GM12878 (cell line): ENCODE measurements at regions not wholly inside any gene's neighbourhood (a gene's known extent, or its start where the extent isn't known, plus 50 kb on each side); places are given as distances from the start of the nearest gene placed in this dataset.

Experiments used
- CBFB ChIP-seq: IDR thresholded peaks from 2 replicates; pipeline ENCODE4 v1.6.1; 2016; ENCODE audit warnings: antibody characterized with exemption, low read depth
- IRF4 ChIP-seq: IDR thresholded peaks from 2 replicates; pipeline ENCODE4 v1.6.1; 2011; ENCODE audit warnings: low read depth, low read length
- NR2C1 ChIP-seq: fragments of 450-650 bp; IDR thresholded peaks from 2 replicates; pipeline ENCODE4 v1.6.1; 2017; ENCODE audit warnings: antibody characterized with exemption, mild to moderate bottlenecking, moderate library complexity
- RELA ChIP-seq: fragments of 450-650 bp; IDR thresholded peaks from 2 replicates; pipeline ENCODE4 v1.8.0; 2014; ENCODE audit warnings: borderline replicate concordance; ENCODE audit not compliant: partially characterized antibody
- REST ChIP-seq: IDR thresholded peaks from 2 replicates; pipeline ENCODE4 v1.6.1; 2012; ENCODE audit warnings: mild to moderate bottlenecking, low read depth, low read length
- STAT1 ChIP-seq: fragments of 450-650 bp; conservative IDR thresholded peaks from 2 replicates; pipeline ENCODE4 v1.6.1; 2014; ENCODE audit warnings: antibody characterized with exemption, mild to moderate bottlenecking
- TCF7 ChIP-seq: IDR thresholded peaks from 2 replicates; pipeline ENCODE4 v1.6.1; 2014; ENCODE audit warnings: antibody characterized with exemption, borderline replicate concordance
- TF ChIP-seq, protein P1 (sequence below): fragments of 450-650 bp; IDR thresholded peaks from 2 replicates; pipeline ENCODE4 v1.6.1; 2017; ENCODE audit warnings: borderline replicate concordance
- TF ChIP-seq, protein P2 (sequence below): fragments of 450-650 bp; IDR thresholded peaks from 2 replicates; pipeline ENCODE4 v1.6.1; 2017; ENCODE audit warnings: mild to moderate bottlenecking

- TF ChIP-seq, protein P1, sequence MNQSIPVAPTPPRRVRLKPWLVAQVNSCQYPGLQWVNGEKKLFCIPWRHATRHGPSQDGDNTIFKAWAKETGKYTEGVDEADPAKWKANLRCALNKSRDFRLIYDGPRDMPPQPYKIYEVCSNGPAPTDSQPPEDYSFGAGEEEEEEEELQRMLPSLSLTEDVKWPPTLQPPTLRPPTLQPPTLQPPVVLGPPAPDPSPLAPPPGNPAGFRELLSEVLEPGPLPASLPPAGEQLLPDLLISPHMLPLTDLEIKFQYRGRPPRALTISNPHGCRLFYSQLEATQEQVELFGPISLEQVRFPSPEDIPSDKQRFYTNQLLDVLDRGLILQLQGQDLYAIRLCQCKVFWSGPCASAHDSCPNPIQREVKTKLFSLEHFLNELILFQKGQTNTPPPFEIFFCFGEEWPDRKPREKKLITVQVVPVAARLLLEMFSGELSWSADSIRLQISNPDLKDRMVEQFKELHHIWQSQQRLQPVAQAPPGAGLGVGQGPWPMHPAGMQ = no peak
- no peak for TF ChIP-seq REST
- TF ChIP-seq IRF4 = no peak
- TF ChIP-seq CBFB = no peak
- no peak for TF ChIP-seq NR2C1
- no peak for TF ChIP-seq STAT1
- TF ChIP-seq RELA = no peak
- TF ChIP-seq, protein P2, sequence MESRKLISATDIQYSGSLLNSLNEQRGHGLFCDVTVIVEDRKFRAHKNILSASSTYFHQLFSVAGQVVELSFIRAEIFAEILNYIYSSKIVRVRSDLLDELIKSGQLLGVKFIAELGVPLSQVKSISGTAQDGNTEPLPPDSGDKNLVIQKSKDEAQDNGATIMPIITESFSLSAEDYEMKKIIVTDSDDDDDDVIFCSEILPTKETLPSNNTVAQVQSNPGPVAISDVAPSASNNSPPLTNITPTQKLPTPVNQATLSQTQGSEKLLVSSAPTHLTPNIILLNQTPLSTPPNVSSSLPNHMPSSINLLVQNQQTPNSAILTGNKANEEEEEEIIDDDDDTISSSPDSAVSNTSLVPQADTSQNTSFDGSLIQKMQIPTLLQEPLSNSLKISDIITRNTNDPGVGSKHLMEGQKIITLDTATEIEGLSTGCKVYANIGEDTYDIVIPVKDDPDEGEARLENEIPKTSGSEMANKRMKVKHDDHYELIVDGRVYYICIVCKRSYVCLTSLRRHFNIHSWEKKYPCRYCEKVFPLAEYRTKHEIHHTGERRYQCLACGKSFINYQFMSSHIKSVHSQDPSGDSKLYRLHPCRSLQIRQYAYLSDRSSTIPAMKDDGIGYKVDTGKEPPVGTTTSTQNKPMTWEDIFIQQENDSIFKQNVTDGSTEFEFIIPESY = no peak
- TF ChIP-seq TCF7 = no peak
Observed at GRCh38 chr1:234701737-234702341, 91.9 kb upstream of the IRF2BP2 start (continued).
